Lower leg skin (tissue), 4 donors: ENCODE measurements at regions not wholly inside any gene's neighbourhood (a gene's known extent, or its start where the extent isn't known, plus 50 kb on each side); places are given as distances from the start of the nearest gene placed in this dataset.

ENCODE experiments used
- DNase-seq, 2 donors: peaks; one replicate each; pipeline ENCODE4 v3.0.0-alpha.2; 2019; ENCODE audit warnings: low spot score in 2 of 2
- H3K4me3 ChIP-seq: fragments of 200-600 bp; sonication (generic); 2 replicates; pipeline ENCODE4 v1.5.1; 2017; ENCODE audit warnings: mild to moderate bottlenecking, low read depth; ENCODE audit not compliant: poor library complexity, severe bottlenecking
- POLR2A ChIP-seq, 2 donors: fragments of 450-650 bp; IDR thresholded peaks; one replicate each; pipeline ENCODE4 v1.6.1; 2016 to 2017; ENCODE audit warnings: antibody characterized with exemption in 2 of 2, mild to moderate bottlenecking in 1 of 2, moderate library complexity in 1 of 2
- WGBS, 2 donors: methylation state at CpG; one replicate each; pipeline ENCODE4 v1.1.5; 2018; 5-methylcytosine and 5-hydroxymethylcytosine counted together
- intact Hi-C: fragments of 100-400 bp; cut with DNase I; formaldehyde crosslinking; loops from one replicate; pipeline ENCODE4 v1.15.0; 2023; ENCODE audit warnings: low total_unique reads
- TF ChIP-seq, protein P1 (sequence below), 3 donors: fragments of 450-650 bp; IDR thresholded peaks; one replicate each; pipeline ENCODE4 v1.5.1; 2016; ENCODE audit warnings: antibody characterized with exemption in 3 of 3, mild to moderate bottlenecking in 3 of 3, moderate library complexity in 2 of 3

DNA sequence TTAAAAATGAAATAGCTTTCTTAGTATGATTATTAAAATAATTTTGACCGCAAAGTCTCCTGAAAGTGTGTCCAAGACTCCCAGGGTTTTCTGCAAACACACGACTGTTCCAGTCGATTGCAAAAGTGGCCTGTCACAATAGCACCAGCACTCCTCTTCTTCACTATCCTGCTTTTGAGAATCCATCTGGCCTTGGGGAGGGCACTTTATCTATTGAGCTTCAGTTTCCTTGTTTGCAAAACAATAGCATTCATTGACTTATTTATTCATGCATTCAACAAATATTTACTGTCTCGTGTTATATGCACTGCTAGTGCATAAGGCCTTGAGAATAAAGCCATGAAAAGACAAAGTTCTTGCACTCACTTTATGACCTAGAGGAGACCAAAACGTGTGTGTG, 96.2 kb upstream of the NTM start:
- TF ChIP-seq, protein P1, sequence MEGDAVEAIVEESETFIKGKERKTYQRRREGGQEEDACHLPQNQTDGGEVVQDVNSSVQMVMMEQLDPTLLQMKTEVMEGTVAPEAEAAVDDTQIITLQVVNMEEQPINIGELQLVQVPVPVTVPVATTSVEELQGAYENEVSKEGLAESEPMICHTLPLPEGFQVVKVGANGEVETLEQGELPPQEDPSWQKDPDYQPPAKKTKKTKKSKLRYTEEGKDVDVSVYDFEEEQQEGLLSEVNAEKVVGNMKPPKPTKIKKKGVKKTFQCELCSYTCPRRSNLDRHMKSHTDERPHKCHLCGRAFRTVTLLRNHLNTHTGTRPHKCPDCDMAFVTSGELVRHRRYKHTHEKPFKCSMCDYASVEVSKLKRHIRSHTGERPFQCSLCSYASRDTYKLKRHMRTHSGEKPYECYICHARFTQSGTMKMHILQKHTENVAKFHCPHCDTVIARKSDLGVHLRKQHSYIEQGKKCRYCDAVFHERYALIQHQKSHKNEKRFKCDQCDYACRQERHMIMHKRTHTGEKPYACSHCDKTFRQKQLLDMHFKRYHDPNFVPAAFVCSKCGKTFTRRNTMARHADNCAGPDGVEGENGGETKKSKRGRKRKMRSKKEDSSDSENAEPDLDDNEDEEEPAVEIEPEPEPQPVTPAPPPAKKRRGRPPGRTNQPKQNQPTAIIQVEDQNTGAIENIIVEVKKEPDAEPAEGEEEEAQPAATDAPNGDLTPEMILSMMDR (IDR thresholded peaks at IDR 0.05), result no peak
- TF ChIP-seq POLR2A (IDR thresholded peaks at IDR 0.05), result no peak
- intact Hi-C loops, result no loop called here
- WGBS, 2 donors, result 63 to 73% methylated on average over 5 of the region's 5 CpGs

DNA sequence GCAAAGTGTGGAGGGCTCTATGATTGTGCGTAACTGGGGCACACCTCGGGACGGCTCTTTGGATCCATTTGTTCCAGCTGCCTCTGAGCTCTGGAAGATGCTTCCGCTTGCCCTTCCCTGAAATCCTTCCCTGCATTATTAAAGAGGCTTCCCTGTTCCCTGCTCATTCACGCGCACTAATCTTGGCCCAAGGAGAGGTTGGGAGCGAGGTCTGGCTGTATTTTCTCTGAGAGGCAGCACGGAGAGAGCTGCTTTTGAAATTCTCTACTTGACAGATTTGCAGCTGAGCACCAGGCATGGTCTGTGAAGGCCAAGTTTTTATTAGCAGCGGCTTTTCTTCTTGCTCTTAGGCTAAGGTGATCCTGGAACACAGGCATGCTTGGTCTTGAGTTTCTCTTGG, 94.8 kb upstream of the NTM start:
- 62 to 67% methylated on average over 9 of the region's 9 CpGs for WGBS, 2 donors
- no peak for DNase-seq
- TF ChIP-seq POLR2A (IDR thresholded peaks at IDR 0.05), result no peak
- TF ChIP-seq, protein P1 (IDR thresholded peaks at IDR 0.05), result no peak
- no peak overlapping the region for H3K4me3 ChIP-seq
- intact Hi-C loops, result no loop called here

More for the DNA sequence above, 96.2 kb upstream of the NTM start:
- no peak overlapping the region for H3K4me3 ChIP-seq
- DNase-seq, result no peak

GRCh38 chr11:131278472-131278871, 91.9 kb upstream of the NTM start:
- DNase-seq, result no peak
- 67 to 73% methylated on average over 6 of the region's 6 CpGs for WGBS, 2 donors
- intact Hi-C loops, result no loop called here
- no peak for TF ChIP-seq POLR2A (IDR thresholded peaks at IDR 0.05)
- no peak overlapping the region for H3K4me3 ChIP-seq

GRCh38 chr11:131279654-131280384, 90.6 kb upstream of the NTM start:
- intact Hi-C loops, result no loop called here
- DNase-seq, result no peak
- 61 to 69% methylated on average over 3 of the region's 3 CpGs for WGBS, 2 donors
- TF ChIP-seq POLR2A (IDR thresholded peaks at IDR 0.05), result no peak
- TF ChIP-seq, protein P1 (IDR thresholded peaks at IDR 0.05), result no peak
- no peak overlapping the region for H3K4me3 ChIP-seq

- TF ChIP-seq POLR2A (IDR thresholded peaks at IDR 0.05), result no peak
- TF ChIP-seq, protein P1 (IDR thresholded peaks at IDR 0.05), result no peak
- intact Hi-C loops, result no loop called here
- 89 to 94% methylated on average over 3 of the region's 3 CpGs for WGBS, 2 donors
- H3K4me3 ChIP-seq, result no peak overlapping the region
- DNase-seq, result no peak
These were observed 89.1 kb upstream of the NTM start for GRCh38 chr11:131281316-131281715.

- 63 to 66% methylated on average over 6 of the region's 6 CpGs for WGBS, 2 donors
- no peak for TF ChIP-seq POLR2A (IDR thresholded peaks at IDR 0.05)
- TF ChIP-seq, protein P1 (IDR thresholded peaks at IDR 0.05), result no peak
- no peak for DNase-seq
- H3K4me3 ChIP-seq, result no peak overlapping the region
- intact Hi-C loops, result no loop called here
These were observed 86.4 kb upstream of the NTM start for GRCh38 chr11:131284041-131284440.
